ENCODE measurements at regions not wholly inside any gene's neighbourhood (a gene's known extent, or its start where the extent isn't known, plus 50 kb on each side); places are given as distances from the start of the nearest gene placed in this dataset.

DNA sequence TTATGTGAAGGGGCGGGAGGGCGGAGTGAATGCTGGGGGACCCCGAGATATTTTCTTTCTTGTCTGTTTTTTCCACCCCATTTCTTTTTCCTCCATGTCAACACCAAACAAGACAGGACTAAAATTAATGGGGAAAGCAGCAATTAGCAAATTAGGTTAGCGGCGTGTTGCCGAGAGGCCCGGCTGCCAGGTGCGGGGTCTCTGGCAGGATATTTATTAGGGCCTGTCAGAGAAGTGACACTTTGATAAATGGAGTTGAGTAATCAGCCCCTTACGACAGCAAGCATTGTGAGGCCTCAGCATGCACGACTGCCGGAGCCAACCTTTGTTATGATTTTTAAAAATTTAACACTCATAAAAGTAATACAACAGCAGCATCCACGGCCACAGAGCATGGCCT lies 193.8 kb downstream of the DHX35 start:
- Histone ChIP-seq H3K14ac (ENCODE audit: insufficient read length) (no peak overlapping the region), H3K9me3 (ENCODE audit: insufficient read depth in 2 of 2, low read depth in 1 of 2, low read length in 1 of 2) (no peaks in the 10 kb centered on the region), H3K56ac (replicated peaks; ENCODE audit: insufficient read length, low read depth, low read length) (no peak overlapping the region), H3K36me3 (ENCODE audit: control insufficient read depth in 2 of 4, insufficient read depth in 4 of 4, low read length in 3 of 4) (no peaks in the 10 kb centered on the region; a peak in 1 of 8 replicates), H3K23ac (ENCODE audit: insufficient read length) (no peak overlapping the region), H3K4me2 (ENCODE audit: insufficient read depth in 1 of 2, low read depth in 2 of 2, low read length in 2 of 2) (no peak overlapping the region), H2AFZ (ENCODE audit: low read length) (no peak overlapping the region), H3K27ac (ENCODE audit: low read depth, low read length) (no peak overlapping the region), H2BK5ac (ENCODE audit: low read depth, low read length) (no peak overlapping the region), H2AK5ac (ENCODE audit: low read depth, low read length) (no peak overlapping the region), H2BK20ac (ENCODE audit: low read length) (no peak overlapping the region), H2BK12ac (ENCODE audit: low read depth, low read length) (no peak overlapping the region), H3K4me1 (replicated peaks in 1 of 4; ENCODE audit: control insufficient read depth in 3 of 4, insufficient read depth in 4 of 4, low read length in 3 of 4) (no peaks in the 10 kb centered on the region), H2BK15ac (ENCODE audit: low read length) (no peak overlapping the region), H3K79me2 (ENCODE audit: control insufficient read depth in 1 of 2, insufficient read depth in 2 of 2, low read length in 2 of 2) (no peaks in the 10 kb centered on the region), H3K4ac (replicated peaks; ENCODE audit: insufficient read length, low read depth, low read length) (no peak overlapping the region), H3K18ac (ENCODE audit: extremely low read depth, low read length) (no peak overlapping the region), H3K4me3 (ENCODE audit: extremely low read depth in 1 of 4, insufficient read depth in 2 of 4, low read depth in 3 of 4, low read length in 4 of 4) (no peak overlapping the region), H4K20me1 (replicated peaks in 1 of 2; ENCODE audit: control insufficient read depth in 1 of 2, insufficient read depth in 2 of 2, low read length in 2 of 2) (no peaks in the 10 kb centered on the region), H4K91ac (replicated peaks; ENCODE audit: insufficient read length, low read length) (no peak overlapping the region), H3K79me1 (ENCODE audit: low read depth, low read length) (no peaks in the 10 kb centered on the region), H3K27me3 (replicated peaks in 1 of 4; ENCODE audit: control insufficient read depth in 3 of 4, extremely low read depth in 1 of 4, insufficient read depth in 3 of 4, low read length in 3 of 4) (no peaks in the 10 kb centered on the region), H4K5ac (ENCODE audit: insufficient read length, low read depth, low read length) (no peak overlapping the region), H3K23me2 (ENCODE audit: low read depth, low read length) (no peaks in the 10 kb centered on the region; the same call in 1 of the 2 replicates), H4K8ac (ENCODE audit: extremely low read depth, insufficient read depth, low read length) (no peak overlapping the region), H3K9ac (replicated peaks in 1 of 4; ENCODE audit: extremely low read depth in 1 of 4, low read depth in 3 of 4, low read length in 3 of 4) (no peak overlapping the region), H2BK120ac (replicated peaks; ENCODE audit: low read depth, low read length) (no peak overlapping the region)
- WGBS, 2 experiments (ENCODE audit: extremely low coverage in 1 of 2, insufficient coverage in 1 of 2, insufficient read length in 1 of 2, insufficient replicate concordance in 2 of 2, low coverage in 1 of 2, low lambda C conversion rate in 2 of 2, missing lambda C conversion rate in 1 of 2): 90 to 100% methylated on average over 1 to 12 of the region's 12 CpGs
- FAIRE-seq (no peak), DNase-seq (ENCODE audit: low read depth in 1 of 2, low spot score in 2 of 2) (no peak)
- CTCF ChIA-PET (ENCODE audit: partially characterized antibody): no interaction called here
- POLR2A ChIA-PET (ENCODE audit: partially characterized antibody): interaction anchor here (1.3 kb wide), 1 partner anchor 10 kb away, joined by 3 read pairs; no protein-coding TSS in a partner anchor
- TF ChIP-seq KDM5A (IDR thresholded peaks at IDR 0.05; ENCODE audit: low read length) (no peak), SAP30 (IDR thresholded peaks at IDR 0.05; ENCODE audit: insufficient read depth, insufficient replicate concordance, low read length) (no peak), TEAD4 (IDR thresholded peaks at IDR 0.05; ENCODE audit: low read depth, low read length) (no peak), CBX5 (IDR thresholded peaks at IDR 0.05; ENCODE audit: low read depth, low read length) (no peak), POLR2A (IDR thresholded peaks at IDR 0.05; ENCODE audit: control extremely low read depth in 1 of 2, low read depth in 2 of 2, low read length in 2 of 2) (no peak), JUND (IDR thresholded peaks at IDR 0.05; ENCODE audit: low read length) (no peak), ASH2L (IDR thresholded peaks at IDR 0.05; ENCODE audit: low read length) (no peak), BCL11A (IDR thresholded peaks at IDR 0.05; ENCODE audit: low read depth in 2 of 2, low read length in 2 of 2) (no peak), GTF2F1 (IDR thresholded peaks at IDR 0.05; ENCODE audit: borderline replicate concordance, low read depth, low read length) (no peak), CEBPB (IDR thresholded peaks at IDR 0.05; ENCODE audit: low read depth, low read length) (no peak), CBX8 (IDR thresholded peaks at IDR 0.05; ENCODE audit: borderline replicate concordance, low read depth, low read length) (no peak), RNF2 (IDR thresholded peaks at IDR 0.05; ENCODE audit: borderline replicate concordance, low read depth, low read length, missing control alignments, poor library complexity, severe bottlenecking) (no peak), TAF7 (optimal IDR thresholded peaks at IDR 0.05; ENCODE audit: borderline replicate concordance, low read depth, low read length) (no peak), RXRA (IDR thresholded peaks at IDR 0.05; ENCODE audit: insufficient read depth, low read depth, low read length) (no peak)
